ENCODE measurements at regions not wholly inside any gene's neighbourhood (a gene's known extent, or its start where the extent isn't known, plus 50 kb on each side); places are given as distances from the start of the nearest gene placed in this dataset.

GRCh38 chr18:40404284-40404683, 1550.8 kb upstream of the PIK3C3 start:
- no peak overlapping the region for H3K4me3 Mint-ChIP-seq
- intact Hi-C loops (cut with micrococcal nuclease) = no loop called here
- H3K27me3 ChIP-seq (ENCODE audit: insufficient read depth, low read length) = no peaks in the 10 kb centered on the region
- H3K9me3 Mint-ChIP-seq = peaks cover 0 to 15% (median 10%) of the 10 kb centered on the region in 8 donors
- no peaks in the 10 kb centered on the region for H3K4me1 Mint-ChIP-seq
- ChIA-PET POLR2A (ENCODE audit: partially characterized antibody) (no interaction called here), CTCF (ENCODE audit: partially characterized antibody) (no interaction called here)
- H3K36me3 Mint-ChIP-seq = no peaks in the 10 kb centered on the region
- no peaks in the 10 kb centered on the region for H3K27me3 Mint-ChIP-seq
- H3K27ac Mint-ChIP-seq = no peak overlapping the region
- no peak overlapping the region for H3K4me3 ChIP-seq (ENCODE audit: low read length in 2 of 2)
- H3K4me1 ChIP-seq (ENCODE audit: insufficient read depth, low read length) = no peaks in the 10 kb centered on the region
- H3K9me3 ChIP-seq (ENCODE audit: control insufficient read depth in 1 of 2, low read length in 2 of 2) = no peaks in the 10 kb centered on the region
- H3K36me3 ChIP-seq (ENCODE audit: insufficient read depth, low read length) = no peaks in the 10 kb centered on the region
- H3K27ac ChIP-seq (ENCODE audit: low read depth, low read length) = no peak overlapping the region
- no peak for DNase-seq

- Histone ChIP-seq H3K27me3 (ENCODE audit: insufficient read depth, low read length) (no peaks in the 10 kb centered on the region), H3K36me3 (ENCODE audit: insufficient read depth, low read length) (no peaks in the 10 kb centered on the region), H3K9me3 (ENCODE audit: control insufficient read depth in 1 of 2, low read length in 2 of 2) (no peaks in the 10 kb centered on the region), H3K4me1 (ENCODE audit: insufficient read depth, low read length) (no peaks in the 10 kb centered on the region), H3K4me3 (ENCODE audit: low read length in 2 of 2) (no peak overlapping the region), H3K27ac (ENCODE audit: low read depth, low read length) (no peak overlapping the region)
- Mint-ChIP-seq H3K36me3 (no peaks in the 10 kb centered on the region), H3K27me3 (no peaks in the 10 kb centered on the region), H3K4me3 (no peak overlapping the region), H3K4me1 (no peaks in the 10 kb centered on the region), H3K9me3 (peaks cover 0 to 17% (median 11%) of the 10 kb centered on the region in 8 donors), H3K27ac (no peak overlapping the region)
- ChIA-PET POLR2A (ENCODE audit: partially characterized antibody) (no interaction called here), CTCF (ENCODE audit: partially characterized antibody) (no interaction called here)
- no peak for DNase-seq
- intact Hi-C loops (cut with micrococcal nuclease) = no loop called here
Measured at GRCh38 chr18:40402052-40402451, 1553.0 kb upstream of the PIK3C3 start.

GRCh38 chr18:40388121-40388520, 1566.9 kb upstream of the PIK3C3 start:
- H3K9me3 Mint-ChIP-seq = peaks cover 0 to 19% (median 10%) of the 10 kb centered on the region in 8 donors
- H3K27ac Mint-ChIP-seq = no peak overlapping the region
- no peak overlapping the region for H3K4me3 ChIP-seq (ENCODE audit: low read length in 2 of 2)
- no peak overlapping the region for H3K27ac ChIP-seq (ENCODE audit: low read depth, low read length)
- no peak for DNase-seq
- no peaks in the 10 kb centered on the region for H3K27me3 ChIP-seq (ENCODE audit: insufficient read depth, low read length)
- H3K4me3 Mint-ChIP-seq = no peak overlapping the region
- CTCF ChIA-PET (ENCODE audit: partially characterized antibody) = no interaction called here
- H3K4me1 Mint-ChIP-seq = no peaks in the 10 kb centered on the region
- H3K4me1 ChIP-seq (ENCODE audit: insufficient read depth, low read length) = no peaks in the 10 kb centered on the region
- no peaks in the 10 kb centered on the region for H3K36me3 Mint-ChIP-seq
- intact Hi-C loops (cut with micrococcal nuclease) = no loop called here
- POLR2A ChIA-PET (ENCODE audit: partially characterized antibody) = interaction anchor here (0.7 kb wide), 1 partner anchor 23 kb away, joined by 3 read pairs; no protein-coding TSS in a partner anchor
- H3K9me3 ChIP-seq (ENCODE audit: control insufficient read depth in 1 of 2, low read length in 2 of 2) = no peaks in the 10 kb centered on the region
- H3K27me3 Mint-ChIP-seq = no peaks in the 10 kb centered on the region
- H3K36me3 ChIP-seq (ENCODE audit: insufficient read depth, low read length) = no peaks in the 10 kb centered on the region

GRCh38 chr18:40387130-40387787, 1567.8 kb upstream of the PIK3C3 start:
- H3K27ac Mint-ChIP-seq = no peak overlapping the region
- ChIA-PET CTCF (ENCODE audit: partially characterized antibody) (no interaction called here), POLR2A (ENCODE audit: partially characterized antibody) (interaction anchor here (0.7 kb wide), 1 partner anchor 22 kb away, joined by 3 read pairs; no protein-coding TSS in a partner anchor)
- no peak for DNase-seq
- H3K4me3 Mint-ChIP-seq = no peak overlapping the region
- H3K27me3 ChIP-seq (ENCODE audit: insufficient read depth, low read length) = no peaks in the 10 kb centered on the region
- no peaks in the 10 kb centered on the region for H3K4me1 ChIP-seq (ENCODE audit: insufficient read depth, low read length)
- H3K9me3 ChIP-seq (ENCODE audit: control insufficient read depth in 1 of 2, low read length in 2 of 2) = no peaks in the 10 kb centered on the region
- no peak overlapping the region for H3K27ac ChIP-seq (ENCODE audit: low read depth, low read length)
- H3K4me3 ChIP-seq (ENCODE audit: low read length in 2 of 2) = no peak overlapping the region
- H3K9me3 Mint-ChIP-seq = peaks cover 2 to 19% (median 8%) of the 10 kb centered on the region in 8 donors
- no peaks in the 10 kb centered on the region for H3K27me3 Mint-ChIP-seq
- intact Hi-C loops (cut with micrococcal nuclease) = no loop called here
- H3K36me3 ChIP-seq (ENCODE audit: insufficient read depth, low read length) = no peaks in the 10 kb centered on the region
- no peaks in the 10 kb centered on the region for H3K36me3 Mint-ChIP-seq
- no peaks in the 10 kb centered on the region for H3K4me1 Mint-ChIP-seq

- Mint-ChIP-seq H3K36me3 (no peaks in the 10 kb centered on the region), H3K9me3 (peaks cover 0 to 12% (median 6%) of the 10 kb centered on the region in 8 donors), H3K4me3 (no peak overlapping the region), H3K27ac (no peak overlapping the region), H3K27me3 (no peaks in the 10 kb centered on the region), H3K4me1 (no peaks in the 10 kb centered on the region)
- H3K27me3 ChIP-seq (ENCODE audit: insufficient read depth, low read length) = no peaks in the 10 kb centered on the region
- H3K4me1 ChIP-seq (ENCODE audit: insufficient read depth, low read length) = no peaks in the 10 kb centered on the region
- no peaks in the 10 kb centered on the region for H3K36me3 ChIP-seq (ENCODE audit: insufficient read depth, low read length)
- intact Hi-C loops (cut with micrococcal nuclease) = no loop called here
- H3K27ac ChIP-seq (ENCODE audit: low read depth, low read length) = no peak overlapping the region
- H3K4me3 ChIP-seq (ENCODE audit: low read length in 2 of 2) = no peak overlapping the region
- H3K9me3 ChIP-seq (ENCODE audit: control insufficient read depth in 1 of 2, low read length in 2 of 2) = no peaks in the 10 kb centered on the region
- DNase-seq = no peak
- POLR2A ChIA-PET (ENCODE audit: partially characterized antibody) = no interaction called here
- CTCF ChIA-PET (ENCODE audit: partially characterized antibody) = no interaction called here
Measured at GRCh38 chr18:40382197-40382596, 1572.8 kb upstream of the PIK3C3 start.

GRCh38 chr18:40380686-40381439, 1574.2 kb upstream of the PIK3C3 start:
- H3K36me3 ChIP-seq (ENCODE audit: insufficient read depth, low read length) = no peaks in the 10 kb centered on the region
- Mint-ChIP-seq H3K4me3 (no peak overlapping the region), H3K4me1 (no peaks in the 10 kb centered on the region), H3K36me3 (no peaks in the 10 kb centered on the region), H3K27me3 (no peaks in the 10 kb centered on the region), H3K27ac (no peak overlapping the region), H3K9me3 (peaks cover 0 to 15% (median 6%) of the 10 kb centered on the region in 8 donors)
- H3K27ac ChIP-seq (ENCODE audit: low read depth, low read length) = no peak overlapping the region
- POLR2A ChIA-PET (ENCODE audit: partially characterized antibody) = no interaction called here
- no peaks in the 10 kb centered on the region for H3K9me3 ChIP-seq (ENCODE audit: control insufficient read depth in 1 of 2, low read length in 2 of 2)
- no peaks in the 10 kb centered on the region for H3K27me3 ChIP-seq (ENCODE audit: insufficient read depth, low read length)
- H3K4me1 ChIP-seq (ENCODE audit: insufficient read depth, low read length) = no peaks in the 10 kb centered on the region
- CTCF ChIA-PET (ENCODE audit: partially characterized antibody) = no interaction called here
- intact Hi-C loops (cut with micrococcal nuclease) = no loop called here
- no peak for DNase-seq
- no peak overlapping the region for H3K4me3 ChIP-seq (ENCODE audit: low read length in 2 of 2)

GRCh38 chr18:40375837-40376236, 1579.2 kb upstream of the PIK3C3 start:
- no peak for DNase-seq
- Mint-ChIP-seq H3K4me1 (no peaks in the 10 kb centered on the region), H3K27ac (no peak overlapping the region), H3K36me3 (no peaks in the 10 kb centered on the region), H3K27me3 (no peaks in the 10 kb centered on the region), H3K9me3 (peaks cover 0 to 19% (median 11%) of the 10 kb centered on the region in 8 donors), H3K4me3 (no peak overlapping the region)
- H3K36me3 ChIP-seq (ENCODE audit: insufficient read depth, low read length) = no peaks in the 10 kb centered on the region
- POLR2A ChIA-PET (ENCODE audit: partially characterized antibody) = no interaction called here
- H3K9me3 ChIP-seq (ENCODE audit: control insufficient read depth in 1 of 2, low read length in 2 of 2) = no peaks in the 10 kb centered on the region
- no peak overlapping the region for H3K27ac ChIP-seq (ENCODE audit: low read depth, low read length)
- CTCF ChIA-PET (ENCODE audit: partially characterized antibody) = no interaction called here
- H3K4me1 ChIP-seq (ENCODE audit: insufficient read depth, low read length) = no peaks in the 10 kb centered on the region
- intact Hi-C loops (cut with micrococcal nuclease) = no loop called here
- H3K4me3 ChIP-seq (ENCODE audit: low read length in 2 of 2) = no peak overlapping the region
- H3K27me3 ChIP-seq (ENCODE audit: insufficient read depth, low read length) = no peaks in the 10 kb centered on the region

Data from CD4-positive, alpha-beta memory T cell (primary cell).